Thyroid gland (tissue), 4 donors: ENCODE measurements at regions not wholly inside any gene's neighbourhood (a gene's known extent, or its start where the extent isn't known, plus 50 kb on each side); places are given as distances from the start of the nearest gene placed in this dataset.

Source experiments
- CTCF ChIP-seq, 6 experiments: fragments of 200-600 bp in 3 of 6; fragments of 450-650 bp in 3 of 6; sonication (generic) in 3 of 6; IDR thresholded peaks; one replicate each; pipeline ENCODE4 v1.5.1; 2016 to 2019; ENCODE audit warnings: antibody characterized with exemption in 6 of 6, mild to moderate bottlenecking in 2 of 6, inconsistent platforms in 1 of 6, moderate library complexity in 1 of 6
- POLR2A ChIP-seq, 2 donors: fragments of 450-650 bp; IDR thresholded peaks; one replicate each; pipeline ENCODE4 v1.6.1; 2017; ENCODE audit warnings: antibody characterized with exemption in 2 of 2, mild to moderate bottlenecking in 2 of 2, moderate library complexity in 1 of 2

DNA sequence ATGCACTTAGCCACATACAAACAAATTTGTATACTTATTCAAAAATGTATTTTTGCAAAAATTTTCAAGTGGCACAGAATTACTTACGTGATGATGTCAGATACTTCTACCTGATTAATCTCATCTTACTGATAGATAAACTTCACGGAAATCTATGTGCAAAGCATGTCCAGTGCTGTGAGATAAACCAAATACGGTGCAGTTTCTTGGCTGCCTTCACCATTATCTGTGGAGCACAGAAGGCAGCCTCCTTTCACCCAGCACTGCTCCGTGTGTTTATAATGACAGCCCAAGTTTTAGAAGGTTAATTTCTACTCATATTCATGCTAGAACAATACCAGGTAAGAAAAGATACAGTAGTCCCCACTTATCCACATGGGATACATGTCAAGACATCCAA lies 59.0 kb upstream of the PDE10A start:
- no peak for TF ChIP-seq CTCF (IDR thresholded peaks at IDR 0.05)
- TF ChIP-seq POLR2A (IDR thresholded peaks at IDR 0.05) = no peak
